HCT116 (cell line): ENCODE measurements at regions not wholly inside any gene's neighbourhood (a gene's known extent, or its start where the extent isn't known, plus 50 kb on each side); places are given as distances from the start of the nearest gene placed in this dataset.

Experiments
- ATAC-seq: fragments of 200-7000 bp; cut with Tn5 transposase; 2 replicates; pipeline ENCODE4 v1.9.1; 2020; ENCODE audit warnings: mild to moderate bottlenecking, moderate library complexity
- BruUV-seq: library from RNA; stranded (reverse); fragments of 400-500 nt; replicated peaks from 2 replicates; lab custom pipeline; 2021; lab: Mats Ljungman, UMichigan
- CTCF ChIA-PET: fragments of 300-600 bp; sonication (Branson Sonifier 250); formaldehyde crosslinking; loops from one replicate; lab custom pipeline; 2021; ENCODE audit warnings: antibody characterized with exemption; lab: Charles Lee
- POLR2A ChIA-PET: fragments of 300-600, 350-600 bp; sonication (Branson Sonifier 250); formaldehyde crosslinking; loops from one replicate; lab custom pipeline; 2021; ENCODE audit warnings: antibody characterized with exemption; lab: Charles Lee
- RAD21 ChIA-PET, 2 experiments: fragments of 300-600 bp; sonication (Branson Sonifier 250); formaldehyde crosslinking; loops; one replicate each; lab custom pipeline; 2023; ENCODE audit warnings: low total read pairs in 2 of 2; ENCODE audit not compliant: uncharacterized antibody in 2 of 2, unreplicated experiment in 2 of 2, low non-redundant PET in 1 of 2; lab: Charles Lee
- DNase-seq: peaks from one replicate; pipeline ENCODE4 v3.0.0-alpha.2; 2010; ENCODE audit warnings: low read depth, low spot score
- H2AFZ ChIP-seq: fragments of 200-600 bp; shearing (Covaris generic), sonication (generic); 2 replicates; pipeline ENCODE4 v1.6.1; 2017; ENCODE audit warnings: low read depth, mixed run types, mixed read lengths, antibody characterized with exemption, low read length; ENCODE audit not compliant: poor library complexity, severe bottlenecking
- H3K27ac ChIP-seq: 2 replicates; pipeline ENCODE4 v1.5.1; 2012; ENCODE audit warnings: low read depth, low read length
- H3K27me3 ChIP-seq: fragments of 200-600 bp; sonication (generic); 2 replicates; pipeline ENCODE4 v1.6.1; 2016; ENCODE audit warnings: mixed run types, low read length, mixed read lengths; ENCODE audit not compliant: insufficient read depth
- H3K36me3 ChIP-seq, 2 experiments: fragments of 200-500 bp in 1 of 2; fragments of 200-600 bp in 1 of 2; sonication (Bioruptor generic) in 1 of 2; sonication (generic) in 1 of 2; 2 replicates each; pipeline versions ENCODE4 v1.5.1 to v1.6.1; 2014 to 2016; ENCODE audit warnings: low read length in 2 of 2, inconsistent platforms in 1 of 2, mixed read lengths in 1 of 2, mixed run types in 1 of 2; ENCODE audit not compliant: insufficient read depth in 2 of 2, control insufficient read depth in 1 of 2
- H3K4me1 ChIP-seq, 2 experiments: fragments of 200-600 bp in 1 of 2; sonication (generic) in 1 of 2; 2 replicates each; pipeline versions ENCODE4 v1.5.1 to v1.6.1; 2012 to 2017; ENCODE audit warnings: low read length in 2 of 2, inconsistent platforms in 1 of 2, mild to moderate bottlenecking in 1 of 2, mixed read lengths in 1 of 2, mixed run types in 1 of 2, moderate library complexity in 1 of 2; ENCODE audit not compliant: insufficient read depth in 2 of 2, control insufficient read depth in 1 of 2
- H3K4me2 ChIP-seq: fragments of 200-600 bp; sonication (generic); 2 replicates; pipeline ENCODE4 v1.6.1; 2017; ENCODE audit warnings: mixed run types, low read length, mixed read lengths
- H3K4me3 ChIP-seq, 2 experiments: fragments of 200-600 bp in 1 of 2; sonication (generic) in 1 of 2; replicated peaks in 1 of 2; 2 replicates each; pipeline ENCODE4 v1.5.1; 2011 to 2016; ENCODE audit warnings: low read length in 2 of 2, control low read depth in 1 of 2, low read depth in 1 of 2, mild to moderate bottlenecking in 1 of 2, mixed read lengths in 1 of 2, mixed run types in 1 of 2
- H3K79me2 ChIP-seq: fragments of 200-600 bp; sonication (generic); 2 replicates; pipeline ENCODE4 v1.6.1; 2017; ENCODE audit warnings: mild to moderate bottlenecking, mixed run types, low read length, moderate library complexity, mixed read lengths; ENCODE audit not compliant: insufficient read depth
- H3K9ac ChIP-seq: fragments of 200-600 bp; sonication (generic); 2 replicates; pipeline ENCODE4 v1.6.1; 2016; ENCODE audit warnings: low read length, mixed read lengths
- H3K9me2 ChIP-seq: fragments of 200-600 bp; sonication (generic), shearing (Covaris generic); 2 replicates; pipeline ENCODE4 v1.6.1; 2017; ENCODE audit warnings: mixed run types, mild to moderate bottlenecking, moderate library complexity; ENCODE audit not compliant: insufficient read depth
- H3K9me3 ChIP-seq, 2 experiments: fragments of 200-500 bp in 1 of 2; fragments of 200-600 bp in 1 of 2; sonication (Bioruptor generic) in 1 of 2; sonication (generic) in 1 of 2; 2 replicates each; pipeline ENCODE4 v1.6.1; 2014 to 2017; ENCODE audit warnings: low read length in 2 of 2, mixed read lengths in 2 of 2, inconsistent platforms in 1 of 2, low read depth in 1 of 2, mild to moderate bottlenecking in 1 of 2, mixed run types in 1 of 2, moderate library complexity in 1 of 2; ENCODE audit not compliant: control insufficient read depth in 1 of 2, insufficient read depth in 1 of 2
- H4K20me1 ChIP-seq: fragments of 200-600 bp; sonication (generic), shearing (Covaris generic); 2 replicates; pipeline ENCODE4 v1.6.1; 2017; ENCODE audit warnings: mixed run types, mild to moderate bottlenecking, moderate library complexity; ENCODE audit not compliant: insufficient read depth
- CBX3 ChIP-seq: IDR thresholded peaks from 2 replicates; pipeline ENCODE4 v1.6.1; 2012; ENCODE audit warnings: low read depth
- CTCF ChIP-seq, 3 experiments: fragments of 200-600 bp in 1 of 3; sonication (generic) in 1 of 3; IDR thresholded peaks in 2 of 3; conservative IDR thresholded peaks in 1 of 3; 2 replicates each; pipeline ENCODE4 v1.5.1; 2012 to 2017; ENCODE audit warnings: low read depth in 2 of 3, low read length in 2 of 3, antibody characterized with exemption in 1 of 3, borderline replicate concordance in 1 of 3, control low read depth in 1 of 3, mild to moderate bottlenecking in 1 of 3, mixed read lengths in 1 of 3, mixed run types in 1 of 3, moderate library complexity in 1 of 3; ENCODE audit not compliant: insufficient read depth in 1 of 3
- ELF1 ChIP-seq: IDR thresholded peaks from 2 replicates; pipeline ENCODE4 v1.6.1; 2012; ENCODE audit warnings: low read depth, borderline replicate concordance
- EZH2 ChIP-seq: fragments of 200-600 bp; sonication (generic); IDR thresholded peaks from 2 replicates; pipeline ENCODE4 v1.6.1; 2017; ENCODE audit warnings: antibody characterized with exemption, mixed run types
- POLR2AphosphoS5 ChIP-seq: IDR thresholded peaks from 2 replicates; pipeline ENCODE4 v1.6.1; 2011; ENCODE audit warnings: mild to moderate bottlenecking, low read depth, low read length, moderate library complexity
- REST ChIP-seq: IDR thresholded peaks from 2 replicates; pipeline ENCODE4 v1.6.1; 2012; ENCODE audit warnings: low read depth
- SP1 ChIP-seq: IDR thresholded peaks from 2 replicates; pipeline ENCODE4 v1.6.1; 2012; ENCODE audit warnings: low read depth
- SRF ChIP-seq: IDR thresholded peaks from 2 replicates; pipeline ENCODE4 v1.6.1; 2012; ENCODE audit warnings: low read depth
- intact Hi-C: fragments of 100-400 bp; cut with micrococcal nuclease; formaldehyde crosslinking; loops from 2 replicates; pipeline ENCODE4 v1.10.0; 2022
- TF ChIP-seq, protein P1 (sequence below): IDR thresholded peaks from 2 replicates; pipeline ENCODE4 v1.6.1; 2011; ENCODE audit warnings: mild to moderate bottlenecking, low read length, moderate library complexity; ENCODE audit not compliant: insufficient replicate concordance; ENCODE audit errors: extremely low read depth

- no peak overlapping the region for H3K4me3 ChIP-seq
- CTCF ChIA-PET: no interaction called here
- H3K9me3 ChIP-seq: no peaks in the 10 kb centered on the region
- H4K20me1 ChIP-seq: no peaks in the 10 kb centered on the region
- H3K4me2 ChIP-seq: no peak overlapping the region
- intact Hi-C loops: no loop called here
- no peaks in the 10 kb centered on the region for H3K9me2 ChIP-seq
- no peaks in the 10 kb centered on the region for H3K36me3 ChIP-seq
- no peak for TF ChIP-seq SP1
- TF ChIP-seq EZH2: no peak
- no peak for TF ChIP-seq SRF
- TF ChIP-seq CTCF (IDR thresholded peaks at IDR 0.05 in 2 of 3, conservative IDR thresholded peaks at IDR 0.05 in 1 of 3; ENCODE audit: borderline replicate concordance in 1 of 3, insufficient read depth in 1 of 3, low read depth in 2 of 3, low read length in 2 of 3): no peak
- TF ChIP-seq ELF1: no peak
- TF ChIP-seq, protein P1, sequence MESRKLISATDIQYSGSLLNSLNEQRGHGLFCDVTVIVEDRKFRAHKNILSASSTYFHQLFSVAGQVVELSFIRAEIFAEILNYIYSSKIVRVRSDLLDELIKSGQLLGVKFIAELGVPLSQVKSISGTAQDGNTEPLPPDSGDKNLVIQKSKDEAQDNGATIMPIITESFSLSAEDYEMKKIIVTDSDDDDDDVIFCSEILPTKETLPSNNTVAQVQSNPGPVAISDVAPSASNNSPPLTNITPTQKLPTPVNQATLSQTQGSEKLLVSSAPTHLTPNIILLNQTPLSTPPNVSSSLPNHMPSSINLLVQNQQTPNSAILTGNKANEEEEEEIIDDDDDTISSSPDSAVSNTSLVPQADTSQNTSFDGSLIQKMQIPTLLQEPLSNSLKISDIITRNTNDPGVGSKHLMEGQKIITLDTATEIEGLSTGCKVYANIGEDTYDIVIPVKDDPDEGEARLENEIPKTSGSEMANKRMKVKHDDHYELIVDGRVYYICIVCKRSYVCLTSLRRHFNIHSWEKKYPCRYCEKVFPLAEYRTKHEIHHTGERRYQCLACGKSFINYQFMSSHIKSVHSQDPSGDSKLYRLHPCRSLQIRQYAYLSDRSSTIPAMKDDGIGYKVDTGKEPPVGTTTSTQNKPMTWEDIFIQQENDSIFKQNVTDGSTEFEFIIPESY: no peak
- no peak for TF ChIP-seq CBX3
- no peak for TF ChIP-seq POLR2AphosphoS5
- TF ChIP-seq REST: no peak
- no peak for ATAC-seq
- no peak for DNase-seq
- H3K9ac ChIP-seq: no peak overlapping the region
- H3K27ac ChIP-seq: no peak overlapping the region
- no TSS peak for BruUV-seq
- H2AFZ ChIP-seq: no peak overlapping the region
- RAD21 ChIA-PET: no interaction called here
- no peaks in the 10 kb centered on the region for H3K79me2 ChIP-seq
- no peaks in the 10 kb centered on the region for H3K4me1 ChIP-seq
- H3K27me3 ChIP-seq: no peaks in the 10 kb centered on the region
- POLR2A ChIA-PET: no interaction called here
Measured at GRCh38 chr20:48198929-48199451, 413.7 kb upstream of the SULF2 start.
